ENCODE measurements at regions not wholly inside any gene's neighbourhood (a gene's known extent, or its start where the extent isn't known, plus 50 kb on each side); places are given as distances from the start of the nearest gene placed in this dataset.

DNA sequence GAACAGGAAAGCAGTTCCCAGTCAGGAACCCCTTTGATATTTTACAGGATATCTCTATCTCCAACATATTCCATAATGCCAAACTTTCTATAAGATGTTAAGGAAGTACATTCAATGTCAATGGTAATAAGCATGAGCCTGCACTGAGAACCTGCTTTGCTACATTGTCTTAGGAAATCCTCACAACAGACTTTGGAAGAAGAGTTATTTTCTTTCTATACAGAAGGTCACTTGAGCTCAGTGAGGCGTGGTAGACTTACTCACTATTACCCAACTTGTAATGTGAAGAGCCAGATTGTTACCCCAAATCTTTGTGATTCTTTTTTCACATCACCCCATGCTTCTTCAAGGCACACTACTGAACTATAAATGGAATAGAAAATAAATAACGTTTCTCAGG, 435.9 kb downstream of the DNAH5 start:
- TF ChIP-seq, protein P1, sequence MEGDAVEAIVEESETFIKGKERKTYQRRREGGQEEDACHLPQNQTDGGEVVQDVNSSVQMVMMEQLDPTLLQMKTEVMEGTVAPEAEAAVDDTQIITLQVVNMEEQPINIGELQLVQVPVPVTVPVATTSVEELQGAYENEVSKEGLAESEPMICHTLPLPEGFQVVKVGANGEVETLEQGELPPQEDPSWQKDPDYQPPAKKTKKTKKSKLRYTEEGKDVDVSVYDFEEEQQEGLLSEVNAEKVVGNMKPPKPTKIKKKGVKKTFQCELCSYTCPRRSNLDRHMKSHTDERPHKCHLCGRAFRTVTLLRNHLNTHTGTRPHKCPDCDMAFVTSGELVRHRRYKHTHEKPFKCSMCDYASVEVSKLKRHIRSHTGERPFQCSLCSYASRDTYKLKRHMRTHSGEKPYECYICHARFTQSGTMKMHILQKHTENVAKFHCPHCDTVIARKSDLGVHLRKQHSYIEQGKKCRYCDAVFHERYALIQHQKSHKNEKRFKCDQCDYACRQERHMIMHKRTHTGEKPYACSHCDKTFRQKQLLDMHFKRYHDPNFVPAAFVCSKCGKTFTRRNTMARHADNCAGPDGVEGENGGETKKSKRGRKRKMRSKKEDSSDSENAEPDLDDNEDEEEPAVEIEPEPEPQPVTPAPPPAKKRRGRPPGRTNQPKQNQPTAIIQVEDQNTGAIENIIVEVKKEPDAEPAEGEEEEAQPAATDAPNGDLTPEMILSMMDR (IDR thresholded peaks at IDR 0.05; ENCODE audit: low read depth, low read length) = no peak
- TF ChIP-seq POLR2A (IDR thresholded peaks at IDR 0.05; ENCODE audit: extremely low read depth, insufficient read length) (no peak), MAX (IDR thresholded peaks at IDR 0.05; ENCODE audit: low read depth, low read length) (no peak), MYC (IDR thresholded peaks at IDR 0.05; ENCODE audit: low read depth, low read length) (no peak)
